OCI-LY7 (cell line): ENCODE measurements at regions not wholly inside any gene's neighbourhood (a gene's known extent, or its start where the extent isn't known, plus 50 kb on each side); places are given as distances from the start of the nearest gene placed in this dataset.

Experiments
- BruUV-seq: library from RNA; stranded (reverse); fragments of 400-500 nt; replicated peaks from 2 replicates; lab custom pipeline; 2021; lab: Mats Ljungman, UMichigan
- CTCF ChIA-PET: fragments of 300-600 bp; sonication (Branson Sonifier 250); formaldehyde crosslinking; loops from one replicate; lab custom pipeline; 2022; ENCODE audit warnings: antibody characterized with exemption; ENCODE audit not compliant: unreplicated experiment; lab: Charles Lee
- POLR2A ChIA-PET: fragments of 300-600 bp; sonication (Branson Sonifier 250); formaldehyde crosslinking; loops from one replicate; lab custom pipeline; 2022; ENCODE audit warnings: antibody characterized with exemption; lab: Charles Lee
- DNase-seq: peaks from one replicate; pipeline ENCODE4 v3.0.0-alpha.2; 2015; ENCODE audit warnings: low spot score
- H2AFZ ChIP-seq: fragments of 200-600 bp; sonication (generic), shearing (Covaris generic); 2 replicates; pipeline ENCODE4 v1.6.1; 2014; ENCODE audit warnings: mild to moderate bottlenecking, antibody characterized with exemption, low read length, moderate library complexity
- H3K27ac ChIP-seq: fragments of 200-600 bp; sonication (generic); 2 replicates; pipeline ENCODE4 v1.5.1; 2014; ENCODE audit warnings: mixed run types, low read depth, mild to moderate bottlenecking, moderate library complexity, low read length, inconsistent platforms; ENCODE audit not compliant: poor library complexity, severe bottlenecking
- H3K36me3 ChIP-seq: fragments of 200-600 bp; sonication (generic); 2 replicates; pipeline ENCODE4 v1.6.1; 2014; ENCODE audit warnings: mild to moderate bottlenecking, antibody characterized with exemption, low read length, moderate library complexity, mixed read lengths; ENCODE audit not compliant: insufficient read depth
- H3K4me1 ChIP-seq: fragments of 200-600 bp; sonication (generic); 2 replicates; pipeline ENCODE4 v1.5.1; 2014; ENCODE audit warnings: mild to moderate bottlenecking, low read length; ENCODE audit not compliant: insufficient read depth, poor library complexity, severe bottlenecking
- H3K4me2 ChIP-seq: fragments of 200-600 bp; sonication (generic); 2 replicates; pipeline ENCODE4 v1.6.1; 2014; ENCODE audit warnings: mild to moderate bottlenecking, low read length
- H3K4me3 ChIP-seq: fragments of 200-600 bp; sonication (generic); 2 replicates; pipeline ENCODE4 v1.5.1; 2014; ENCODE audit warnings: mild to moderate bottlenecking, low read depth, low read length; ENCODE audit not compliant: poor library complexity, severe bottlenecking
- H3K79me2 ChIP-seq: fragments of 200-600 bp; sonication (generic); 2 replicates; pipeline ENCODE4 v1.6.1; 2016; ENCODE audit warnings: low read depth, mild to moderate bottlenecking, low read length, moderate library complexity, mixed read lengths; ENCODE audit not compliant: insufficient read depth
- H3K9me2 ChIP-seq: fragments of 200-600 bp; sonication (generic); 2 replicates; pipeline ENCODE4 v1.6.1; 2016; ENCODE audit warnings: mild to moderate bottlenecking, low read length, mixed read lengths; ENCODE audit not compliant: insufficient read depth
- H3K9me3 ChIP-seq: fragments of 200-600 bp; sonication (generic); 2 replicates; pipeline ENCODE4 v1.6.1; 2014; ENCODE audit warnings: mild to moderate bottlenecking, mixed run types, low read length, mixed read lengths
- H4K20me1 ChIP-seq: fragments of 200-600 bp; sonication (generic); 2 replicates; pipeline ENCODE4 v1.6.1; 2014; ENCODE audit warnings: mild to moderate bottlenecking, antibody characterized with exemption, low read length, moderate library complexity, mixed read lengths; ENCODE audit not compliant: insufficient read depth
- CTCF ChIP-seq: fragments of 200-600 bp; sonication (generic); conservative IDR thresholded peaks from 2 replicates; pipeline ENCODE4 v1.5.1; 2014; ENCODE audit warnings: mild to moderate bottlenecking, antibody characterized with exemption, low read length, moderate library complexity, mixed read lengths
- EZH2phosphoT487 ChIP-seq: fragments of 200-600 bp; sonication (generic); IDR thresholded peaks from 2 replicates; pipeline ENCODE4 v1.6.1; 2018; ENCODE audit warnings: low read depth, borderline replicate concordance, mild to moderate bottlenecking, mixed run types, antibody characterized with exemption, low read length, moderate library complexity, mixed read lengths
- intact Hi-C: fragments of 100-400 bp; cut with micrococcal nuclease; formaldehyde crosslinking; loops from one replicate; pipeline ENCODE4 v1.10.0; 2022; ENCODE audit not compliant: unreplicated experiment

- intact Hi-C loops, result no loop called here
- no peak overlapping the region for H3K4me2 ChIP-seq
- BruUV-seq, result no TSS peak
- no peaks in the 10 kb centered on the region for H3K4me1 ChIP-seq
- no peaks in the 10 kb centered on the region for H3K79me2 ChIP-seq
- no peak overlapping the region for H3K4me3 ChIP-seq
- H3K9me2 ChIP-seq, result no peaks in the 10 kb centered on the region
- H3K36me3 ChIP-seq, result no peaks in the 10 kb centered on the region
- POLR2A ChIA-PET, result interaction anchor here (1.2 to 1.4 kb wide), 2 partner anchors 23 to 163 kb away, joined by 3 read pairs; no protein-coding TSS in a partner anchor
- no peaks in the 10 kb centered on the region for H4K20me1 ChIP-seq
- no peaks in the 10 kb centered on the region for H3K9me3 ChIP-seq
- H3K27ac ChIP-seq, result no peak overlapping the region
- TF ChIP-seq EZH2phosphoT487 (no peak), CTCF (no peak)
- no peak for DNase-seq
- H2AFZ ChIP-seq, result no peak overlapping the region
- CTCF ChIA-PET, result no interaction called here
Observed at GRCh38 chr2:189298038-189298437, 118.5 kb upstream of the COL5A2 start.

GRCh38 chr2:189298481-189298880 lies 118.9 kb upstream of the COL5A2 start:
- Histone ChIP-seq H4K20me1 (no peaks in the 10 kb centered on the region), H3K36me3 (no peaks in the 10 kb centered on the region), H3K4me1 (no peaks in the 10 kb centered on the region), H3K4me3 (no peak overlapping the region), H3K9me2 (no peaks in the 10 kb centered on the region), H3K79me2 (no peaks in the 10 kb centered on the region), H3K4me2 (no peak overlapping the region), H2AFZ (no peak overlapping the region), H3K9me3 (no peaks in the 10 kb centered on the region), H3K27ac (no peak overlapping the region)
- ChIA-PET CTCF (no interaction called here), POLR2A (interaction anchor here (1.2 to 1.4 kb wide), 2 partner anchors 24 to 164 kb away, joined by 3 read pairs; no protein-coding TSS in a partner anchor)
- DNase-seq, result no peak
- TF ChIP-seq EZH2phosphoT487, result no peak
- no peak for TF ChIP-seq CTCF
- intact Hi-C loops, result no loop called here
- BruUV-seq, result no TSS peak

- no peaks in the 10 kb centered on the region for H3K9me3 ChIP-seq
- H3K9me2 ChIP-seq, result no peaks in the 10 kb centered on the region
- H3K36me3 ChIP-seq, result no peaks in the 10 kb centered on the region
- H3K79me2 ChIP-seq, result no peaks in the 10 kb centered on the region
- no peak for TF ChIP-seq CTCF
- no peak for TF ChIP-seq EZH2phosphoT487
- no peak for DNase-seq
- intact Hi-C loops, result no loop called here
- H3K4me3 ChIP-seq, result no peak overlapping the region
- no peak overlapping the region for H3K27ac ChIP-seq
- CTCF ChIA-PET, result no interaction called here
- POLR2A ChIA-PET, result no interaction called here
- no peak overlapping the region for H3K4me2 ChIP-seq
- no peaks in the 10 kb centered on the region for H4K20me1 ChIP-seq
- BruUV-seq, result no TSS peak
- H3K4me1 ChIP-seq, result no peaks in the 10 kb centered on the region
- H2AFZ ChIP-seq, result no peak overlapping the region
Observed at GRCh38 chr2:189299974-189300373, 120.4 kb upstream of the COL5A2 start.
